Femur (tissue), 1 donor: ENCODE measurements at regions not wholly inside any gene's neighbourhood (a gene's known extent, or its start where the extent isn't known, plus 50 kb on each side); places are given as distances from the start of the nearest gene placed in this dataset.

ENCODE experiments used
- DNase-seq: peaks from one replicate; pipeline ENCODE4 v3.0.0-alpha.2; 2017

- no peak for DNase-seq
Measured at GRCh38 chr2:52810460-52810859, 957.1 kb upstream of the CHAC2 start.

- no peak for DNase-seq
Measured at GRCh38 chr2:52805901-52806410, 961.6 kb upstream of the CHAC2 start.

- DNase-seq: peak; percentile 43
Measured at GRCh38 chr2:52794581-52794980, 973.0 kb upstream of the CHAC2 start.

- no peak for DNase-seq
Measured at GRCh38 chr2:52779446-52779845, 988.2 kb upstream of the CHAC2 start.

GRCh38 chr2:52776571-52776970 is 991.0 kb upstream of the CHAC2 start:
- no peak for DNase-seq

- DNase-seq: no peak
Measured at GRCh38 chr2:52775674-52776073, 991.9 kb upstream of the CHAC2 start.

GRCh38 chr2:52765735-52766134 is 1001.9 kb upstream of the CHAC2 start:
- no peak for DNase-seq

GRCh38 chr2:52749764-52750163 is 1017.8 kb upstream of the CHAC2 start:
- no peak for DNase-seq

- DNase-seq: no peak
Measured at GRCh38 chr2:52745144-52745543, 1022.5 kb upstream of the CHAC2 start.

GRCh38 chr2:52732849-52733395 is 1034.7 kb upstream of the CHAC2 start:
- DNase-seq: no peak

GRCh38 chr2:52724585-52724984 is 1043.0 kb upstream of the CHAC2 start:
- DNase-seq: no peak

GRCh38 chr2:52717836-52718235 is 1049.8 kb upstream of the CHAC2 start:
- no peak for DNase-seq

- no peak for DNase-seq
Measured at GRCh38 chr2:52710810-52711618, 1056.6 kb upstream of the CHAC2 start.

GRCh38 chr2:52704251-52704650 is 1063.4 kb upstream of the CHAC2 start:
- DNase-seq: no peak

- no peak for DNase-seq
Measured at GRCh38 chr2:52703004-52703403, 1064.6 kb upstream of the CHAC2 start.

GRCh38 chr2:52698408-52698807 is 1069.2 kb upstream of the CHAC2 start:
- DNase-seq: peak; percentile 22

GRCh38 chr2:52697690-52698089 is 1069.9 kb upstream of the CHAC2 start:
- DNase-seq: no peak

- no peak for DNase-seq
Measured at GRCh38 chr2:52695731-52696130, 1071.9 kb upstream of the CHAC2 start.

- no peak for DNase-seq
Measured at GRCh38 chr2:52686935-52687334, 1080.7 kb upstream of the CHAC2 start.

- no peak for DNase-seq
Measured at GRCh38 chr2:52676056-52676455, 1091.5 kb upstream of the CHAC2 start.

- DNase-seq: no peak
Measured at GRCh38 chr2:52668724-52669123, 1098.9 kb upstream of the CHAC2 start.

- DNase-seq: no peak
Measured at GRCh38 chr2:52659546-52659945, 1108.1 kb upstream of the CHAC2 start.

GRCh38 chr2:52658598-52658997 is 1109.0 kb upstream of the CHAC2 start:
- DNase-seq: no peak

GRCh38 chr2:52639692-52640091 is 1127.9 kb upstream of the CHAC2 start:
- no peak for DNase-seq

GRCh38 chr2:52632543-52632942 is 1135.1 kb upstream of the CHAC2 start:
- no peak for DNase-seq
